ENCODE measurements at regions not wholly inside any gene's neighbourhood (a gene's known extent, or its start where the extent isn't known, plus 50 kb on each side); places are given as distances from the start of the nearest gene placed in this dataset.

DNA sequence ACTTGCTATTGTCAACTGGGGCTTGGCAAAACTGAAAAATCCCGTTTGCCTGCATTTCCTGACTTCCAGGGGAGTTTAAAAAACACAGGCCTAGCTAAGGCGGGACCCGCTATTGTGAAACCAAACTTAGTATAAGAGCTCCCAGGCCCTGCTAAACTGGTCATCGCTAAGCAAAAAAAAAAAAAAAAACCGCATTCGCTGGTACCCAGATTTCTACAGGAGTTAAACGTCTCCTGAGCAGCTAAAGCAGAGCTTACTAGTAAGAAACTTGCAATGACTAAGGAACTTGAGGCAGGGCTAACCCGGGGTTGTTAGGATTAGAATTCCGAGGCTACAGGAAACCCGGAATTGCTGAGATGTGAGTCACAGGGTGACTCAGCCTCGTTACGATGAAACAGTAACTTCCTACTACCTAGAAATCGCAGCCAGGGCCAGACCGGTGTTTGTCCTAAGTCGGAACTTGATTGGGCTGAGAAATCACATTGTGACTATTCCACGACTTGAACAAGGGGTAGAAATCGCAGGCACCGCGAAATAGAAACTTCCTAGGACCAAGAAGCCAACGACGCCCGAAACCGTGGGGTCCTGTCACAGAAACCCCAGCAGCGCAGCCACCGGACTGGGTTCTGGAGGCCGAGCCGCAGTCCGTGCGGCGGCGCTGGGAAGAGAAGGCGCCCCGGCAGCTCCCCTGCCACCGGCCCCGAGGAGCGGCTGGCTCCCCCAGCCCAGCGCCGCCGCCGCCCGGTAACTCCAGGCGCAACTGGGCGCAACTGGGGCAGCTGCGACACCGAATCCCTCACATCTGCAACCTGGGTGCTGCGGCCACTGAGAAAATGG lies 89.4 kb downstream of the ANXA2R start:
- Histone ChIP-seq H3K36me3 (ENCODE audit: control insufficient read depth, low read length) (no peaks in the 10 kb centered on the region), H3K9me2 (replicated peaks; ENCODE audit: control insufficient read depth, low read length) (no peaks in the 10 kb centered on the region), H3F3A (ENCODE audit: control insufficient read depth, insufficient read depth) (no peaks in the 10 kb centered on the region), H3K27me3 (ENCODE audit: control insufficient read depth, low read length) (peaks cover 63% of the 10 kb centered on the region), H3K9me3 (ENCODE audit: control insufficient read depth, insufficient read depth, low read length) (no peaks in the 10 kb centered on the region), H3K27ac (ENCODE audit: low read depth, low read length) (no peak overlapping the region), H3K4me2 (ENCODE audit: low read length) (peak overlapping the region; percentile 61), H3K4me1 (ENCODE audit: control insufficient read depth, low read length) (peaks cover 32% of the 10 kb centered on the region), H4K20me1 (ENCODE audit: control insufficient read depth, insufficient read depth, low read depth, low read length) (no peaks in the 10 kb centered on the region), H3K79me2 (ENCODE audit: control insufficient read depth, low read length) (no peaks in the 10 kb centered on the region), H3K4me3 (ENCODE audit: low read length) (peak overlapping the region; percentile 58)
- no peak; the same call in 1 of the 2 replicates for TF ChIP-seq EZH2phosphoT487 (IDR thresholded peaks at IDR 0.05; ENCODE audit: borderline replicate concordance, low read length)
- TF ChIP-seq, protein P1, sequence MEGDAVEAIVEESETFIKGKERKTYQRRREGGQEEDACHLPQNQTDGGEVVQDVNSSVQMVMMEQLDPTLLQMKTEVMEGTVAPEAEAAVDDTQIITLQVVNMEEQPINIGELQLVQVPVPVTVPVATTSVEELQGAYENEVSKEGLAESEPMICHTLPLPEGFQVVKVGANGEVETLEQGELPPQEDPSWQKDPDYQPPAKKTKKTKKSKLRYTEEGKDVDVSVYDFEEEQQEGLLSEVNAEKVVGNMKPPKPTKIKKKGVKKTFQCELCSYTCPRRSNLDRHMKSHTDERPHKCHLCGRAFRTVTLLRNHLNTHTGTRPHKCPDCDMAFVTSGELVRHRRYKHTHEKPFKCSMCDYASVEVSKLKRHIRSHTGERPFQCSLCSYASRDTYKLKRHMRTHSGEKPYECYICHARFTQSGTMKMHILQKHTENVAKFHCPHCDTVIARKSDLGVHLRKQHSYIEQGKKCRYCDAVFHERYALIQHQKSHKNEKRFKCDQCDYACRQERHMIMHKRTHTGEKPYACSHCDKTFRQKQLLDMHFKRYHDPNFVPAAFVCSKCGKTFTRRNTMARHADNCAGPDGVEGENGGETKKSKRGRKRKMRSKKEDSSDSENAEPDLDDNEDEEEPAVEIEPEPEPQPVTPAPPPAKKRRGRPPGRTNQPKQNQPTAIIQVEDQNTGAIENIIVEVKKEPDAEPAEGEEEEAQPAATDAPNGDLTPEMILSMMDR (IDR thresholded peaks at IDR 0.05; ENCODE audit: low read depth, low read length, poor library complexity, severe bottlenecking), result no peak

- H4K20me1 ChIP-seq (ENCODE audit: control insufficient read depth, insufficient read depth, low read depth, low read length), result no peaks in the 10 kb centered on the region
- no peak overlapping the region for H3K27ac ChIP-seq (ENCODE audit: low read depth, low read length)
- peak overlapping the region; percentile 58 for H3K4me3 ChIP-seq (ENCODE audit: low read length)
These were observed 90.0 kb downstream of the ANXA2R start for GRCh38 chr5:42950116-42950455.

GRCh38 chr5:42949348-42950115 lies 90.6 kb downstream of the ANXA2R start:
- no peaks in the 10 kb centered on the region for H3K36me3 ChIP-seq (ENCODE audit: control insufficient read depth, low read length)
- H3K9me2 ChIP-seq (replicated peaks; ENCODE audit: control insufficient read depth, low read length), result no peaks in the 10 kb centered on the region
- no peaks in the 10 kb centered on the region for H3K9me3 ChIP-seq (ENCODE audit: control insufficient read depth, insufficient read depth, low read length)
- TF ChIP-seq, protein P1 (IDR thresholded peaks at IDR 0.05; ENCODE audit: low read depth, low read length, poor library complexity, severe bottlenecking), result peak; percentile 10
- peak; percentile 93; the same call in 1 of the 2 replicates for TF ChIP-seq EZH2phosphoT487 (IDR thresholded peaks at IDR 0.05; ENCODE audit: borderline replicate concordance, low read length)
- H3K4me1 ChIP-seq (ENCODE audit: control insufficient read depth, low read length), result peaks cover 32% of the 10 kb centered on the region
- peak overlapping the region; percentile 26 for H3K4me3 ChIP-seq (ENCODE audit: low read length)
- no peak overlapping the region for H3K27ac ChIP-seq (ENCODE audit: low read depth, low read length)
- H4K20me1 ChIP-seq (ENCODE audit: control insufficient read depth, insufficient read depth, low read depth, low read length), result no peaks in the 10 kb centered on the region
- H3K79me2 ChIP-seq (ENCODE audit: control insufficient read depth, low read length), result no peaks in the 10 kb centered on the region
- no peaks in the 10 kb centered on the region for H3F3A ChIP-seq (ENCODE audit: control insufficient read depth, insufficient read depth)
- peaks cover 63% of the 10 kb centered on the region for H3K27me3 ChIP-seq (ENCODE audit: control insufficient read depth, low read length)
- peak overlapping the region; percentile 61 for H3K4me2 ChIP-seq (ENCODE audit: low read length)

More at GRCh38 chr5:42950116-42950455, 90.0 kb downstream of the ANXA2R start:
- Histone ChIP-seq H3F3A (ENCODE audit: control insufficient read depth, insufficient read depth) (no peaks in the 10 kb centered on the region), H3K9me3 (ENCODE audit: control insufficient read depth, insufficient read depth, low read length) (no peaks in the 10 kb centered on the region), H3K9me2 (replicated peaks; ENCODE audit: control insufficient read depth, low read length) (no peaks in the 10 kb centered on the region), H3K4me1 (ENCODE audit: control insufficient read depth, low read length) (peaks cover 32% of the 10 kb centered on the region), H3K4me2 (ENCODE audit: low read length) (peak overlapping the region; percentile 61), H3K27me3 (ENCODE audit: control insufficient read depth, low read length) (peaks cover 63% of the 10 kb centered on the region), H3K36me3 (ENCODE audit: control insufficient read depth, low read length) (no peaks in the 10 kb centered on the region), H3K79me2 (ENCODE audit: control insufficient read depth, low read length) (no peaks in the 10 kb centered on the region)
- TF ChIP-seq, protein P1 (IDR thresholded peaks at IDR 0.05; ENCODE audit: low read depth, low read length, poor library complexity, severe bottlenecking), result no peak
- no peak for TF ChIP-seq EZH2phosphoT487 (IDR thresholded peaks at IDR 0.05; ENCODE audit: borderline replicate concordance, low read length)

Measured in DOHH2 (cell line).